Islet of Langerhans (tissue), 1 donor: ENCODE measurements at regions not wholly inside any gene's neighbourhood (a gene's known extent, or its start where the extent isn't known, plus 50 kb on each side); places are given as distances from the start of the nearest gene placed in this dataset.

Source experiments
- FAIRE-seq: peaks from one replicate; lab custom pipeline; 2011; peaks lifted over from hg19 to GRCh38; lab: Jason Lieb, UNC

DNA sequence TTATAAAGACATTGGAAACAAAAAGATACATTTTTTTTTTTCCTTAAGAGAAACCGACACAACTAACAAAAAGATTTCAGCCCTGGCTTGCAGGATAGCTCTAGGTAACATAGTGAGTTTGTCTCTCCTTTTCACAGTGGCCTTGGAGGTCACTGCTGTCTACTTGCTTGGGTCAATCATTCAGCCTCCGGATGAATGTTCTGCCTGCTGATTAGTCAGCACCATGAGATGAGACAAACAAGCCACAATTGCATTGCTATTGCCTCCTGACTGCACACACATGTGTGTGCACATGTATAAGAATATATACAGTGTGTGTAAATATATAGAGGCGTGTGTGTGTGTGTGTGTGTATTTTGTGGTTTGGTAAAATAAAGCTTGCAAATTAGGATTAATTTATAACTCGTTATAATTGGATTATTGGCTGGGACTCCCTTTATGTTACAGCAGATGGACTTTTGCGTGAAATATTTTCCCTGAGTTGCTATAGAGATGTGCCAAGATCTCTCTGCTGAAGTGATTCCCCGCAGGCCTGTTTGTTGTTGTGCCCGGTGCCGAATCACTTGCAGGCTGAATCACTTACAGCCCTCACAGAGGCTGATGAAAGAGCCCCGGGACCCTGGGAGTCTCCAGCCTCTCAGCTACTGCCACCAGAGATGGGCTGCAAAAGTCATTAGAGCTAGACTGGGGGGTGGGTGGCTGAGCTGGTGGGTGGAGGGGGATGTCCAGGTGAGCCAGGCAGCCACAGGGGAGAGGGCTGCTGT is 161.2 kb downstream of the FGF18 start:
- FAIRE-seq: no peak

DNA sequence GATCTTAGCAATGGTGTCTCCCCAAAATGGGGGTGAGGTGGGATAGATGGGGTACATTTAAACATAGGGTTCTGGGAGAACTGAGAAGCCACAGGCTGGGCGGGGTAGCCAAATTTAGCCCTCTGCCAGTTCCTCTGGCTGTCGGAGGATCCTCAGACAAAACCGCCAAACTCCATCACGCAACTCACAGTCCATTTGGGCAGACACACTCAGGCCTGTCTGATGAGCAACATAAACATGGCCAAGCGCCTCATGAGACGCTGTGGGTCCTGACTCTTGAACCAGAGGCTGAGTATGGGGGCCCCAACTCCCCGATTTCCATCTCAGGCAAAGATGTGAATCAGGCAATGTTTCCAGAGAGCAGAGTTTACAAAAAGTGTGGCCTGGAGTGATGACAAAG is 162.3 kb downstream of the FGF18 start:
- FAIRE-seq: no peak

GRCh38 chr5:171582849-171583248 is 163.4 kb downstream of the FGF18 start:
- FAIRE-seq: no peak

DNA sequence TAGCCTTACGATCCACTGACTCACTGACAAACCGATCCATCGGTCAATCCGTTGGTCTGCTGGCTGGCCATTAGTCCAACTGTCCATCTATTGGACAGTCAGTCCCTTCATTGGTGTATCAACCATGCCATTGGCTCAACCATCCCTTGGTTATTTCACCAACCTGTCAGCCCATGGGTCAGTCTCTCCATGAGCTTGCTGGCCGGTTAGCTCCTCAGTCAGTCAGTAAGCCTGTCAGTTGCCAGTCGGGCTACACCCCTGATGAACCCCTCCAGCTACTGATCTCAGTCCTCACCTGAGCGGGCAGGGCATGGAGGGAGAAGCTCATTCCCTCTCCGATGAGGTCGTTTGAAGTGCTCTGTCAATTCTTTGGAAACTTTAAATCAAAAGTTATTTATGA is 166.5 kb downstream of the FGF18 start:
- FAIRE-seq: no peak

GRCh38 chr5:171586436-171586835 is 167.0 kb downstream of the FGF18 start:
- FAIRE-seq: no peak

DNA sequence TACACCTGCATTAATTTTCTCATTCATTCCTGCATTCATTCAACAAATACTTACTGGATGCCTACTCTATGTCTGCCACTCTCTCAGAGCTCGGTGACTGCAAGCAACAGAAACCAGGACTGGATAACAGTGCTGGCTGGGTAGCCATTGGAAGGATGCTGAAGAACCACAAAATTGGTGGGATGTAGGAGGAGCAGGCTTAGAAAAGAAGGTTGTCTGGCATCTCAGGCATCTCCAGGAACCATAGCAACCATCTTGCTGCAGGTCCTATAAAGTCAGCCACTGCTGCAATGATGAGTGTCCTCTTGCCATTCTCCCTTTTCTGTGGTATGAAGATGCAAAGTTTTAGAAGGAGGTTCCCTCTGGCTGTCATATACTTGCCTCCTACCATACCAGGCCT is 168.6 kb downstream of the FGF18 start:
- FAIRE-seq: no peak

DNA sequence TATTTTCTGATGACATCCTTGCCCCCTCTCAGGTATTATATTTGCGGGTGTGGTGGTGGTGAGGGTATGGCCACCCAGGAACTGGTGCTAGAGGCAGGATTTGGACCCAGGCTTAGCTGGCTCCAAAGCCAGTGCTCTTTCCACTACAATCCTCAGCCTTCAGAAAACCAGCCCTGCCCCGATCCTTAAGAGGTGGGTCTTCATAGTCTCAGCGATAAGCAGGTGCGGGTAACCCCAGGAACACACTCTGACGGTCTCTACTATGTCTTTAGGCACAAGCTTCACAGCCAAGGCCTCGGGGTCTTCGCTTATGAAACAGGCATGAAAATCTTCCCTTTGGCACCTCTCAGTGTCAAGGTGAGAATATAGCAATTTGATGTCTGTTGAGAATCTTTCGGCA is 169.3 kb downstream of the FGF18 start:
- no peak for FAIRE-seq

DNA sequence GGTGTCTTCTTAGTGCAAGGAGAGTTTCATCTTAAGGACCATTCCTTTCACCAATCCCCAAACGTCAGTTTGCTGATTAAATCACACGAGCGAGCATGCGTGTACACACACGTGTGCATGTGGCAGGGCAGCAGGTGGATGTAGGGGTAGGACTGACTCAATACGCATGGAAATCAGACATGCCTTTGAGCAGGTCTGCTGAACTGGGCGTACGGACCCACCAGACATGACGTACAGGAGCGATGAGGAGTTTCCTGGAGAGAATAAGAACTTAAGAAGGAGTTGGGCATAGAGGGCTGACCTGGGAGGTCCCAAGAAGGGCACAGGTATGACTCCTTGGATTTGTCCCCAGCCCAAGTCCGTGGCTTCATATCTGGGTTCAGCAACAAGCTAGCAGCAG is 170.0 kb downstream of the FGF18 start:
- FAIRE-seq: no peak

DNA sequence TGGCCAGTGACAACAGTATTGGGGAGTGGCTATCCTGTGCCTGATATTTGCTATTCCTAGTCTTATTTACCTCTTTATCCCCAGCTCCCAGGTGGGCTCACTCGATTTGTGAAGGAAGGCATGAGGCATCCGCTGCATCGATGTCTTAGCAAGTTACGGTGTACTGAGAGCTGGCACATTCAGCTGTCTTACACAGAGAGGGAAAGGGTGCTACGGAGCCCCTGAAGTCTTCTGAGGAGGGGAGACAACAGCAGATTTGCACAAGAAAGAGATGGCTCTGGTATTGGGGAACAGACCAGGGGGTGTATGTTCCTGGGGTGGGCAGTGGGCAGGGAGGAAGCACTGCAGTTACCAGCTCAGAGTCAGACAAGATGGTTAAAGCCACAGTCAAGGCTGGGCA is 172.6 kb downstream of the FGF18 start:
- no peak for FAIRE-seq

- no peak for FAIRE-seq
Measured at GRCh38 chr5:171592736-171593135, 173.3 kb downstream of the FGF18 start.

DNA sequence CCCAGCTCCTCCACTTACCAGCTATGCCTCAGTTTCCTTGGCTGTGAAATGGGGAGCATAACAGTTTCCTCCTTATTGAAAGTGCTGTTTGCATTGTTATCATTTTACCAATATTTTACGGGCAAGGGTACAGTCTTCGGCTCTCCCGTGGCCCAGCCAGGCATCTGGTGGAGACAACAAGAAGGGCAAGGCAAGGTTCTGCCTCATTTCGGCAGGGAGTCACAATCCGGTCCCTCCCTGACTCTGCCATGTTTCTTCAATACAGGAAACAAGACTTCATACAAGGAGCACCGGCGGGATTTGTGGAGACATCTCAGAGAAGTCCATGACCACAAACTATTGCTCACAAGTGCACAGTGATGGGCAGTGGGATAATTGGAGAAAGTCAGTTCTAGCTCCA is 174.0 kb downstream of the FGF18 start:
- no peak for FAIRE-seq

DNA sequence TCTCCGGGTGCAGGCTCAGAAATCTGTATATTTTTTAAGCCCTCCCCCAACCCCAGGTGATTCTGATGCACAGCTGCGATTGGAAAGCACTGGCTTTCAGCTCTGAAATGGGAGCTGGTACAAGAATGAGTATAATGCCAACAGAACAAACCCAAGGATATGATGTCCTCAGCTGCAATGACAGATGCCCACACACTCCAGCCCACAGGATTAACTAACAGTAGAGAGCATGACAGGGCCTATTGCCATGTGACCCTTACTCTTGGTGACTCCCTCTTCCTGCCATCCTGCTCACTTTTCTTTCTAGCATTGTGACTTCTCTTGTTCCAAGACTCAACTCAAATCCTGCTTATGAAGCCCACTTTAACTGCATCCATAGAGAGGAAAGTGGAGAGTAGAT is 174.5 kb downstream of the FGF18 start:
- no peak for FAIRE-seq

GRCh38 chr5:171595401-171595800 is 176.0 kb downstream of the FGF18 start:
- no peak for FAIRE-seq

- no peak for FAIRE-seq
Measured at GRCh38 chr5:171595801-171596231, 176.4 kb downstream of the FGF18 start.

GRCh38 chr5:171596391-171596878 is 177.0 kb downstream of the FGF18 start:
- no peak for FAIRE-seq

DNA sequence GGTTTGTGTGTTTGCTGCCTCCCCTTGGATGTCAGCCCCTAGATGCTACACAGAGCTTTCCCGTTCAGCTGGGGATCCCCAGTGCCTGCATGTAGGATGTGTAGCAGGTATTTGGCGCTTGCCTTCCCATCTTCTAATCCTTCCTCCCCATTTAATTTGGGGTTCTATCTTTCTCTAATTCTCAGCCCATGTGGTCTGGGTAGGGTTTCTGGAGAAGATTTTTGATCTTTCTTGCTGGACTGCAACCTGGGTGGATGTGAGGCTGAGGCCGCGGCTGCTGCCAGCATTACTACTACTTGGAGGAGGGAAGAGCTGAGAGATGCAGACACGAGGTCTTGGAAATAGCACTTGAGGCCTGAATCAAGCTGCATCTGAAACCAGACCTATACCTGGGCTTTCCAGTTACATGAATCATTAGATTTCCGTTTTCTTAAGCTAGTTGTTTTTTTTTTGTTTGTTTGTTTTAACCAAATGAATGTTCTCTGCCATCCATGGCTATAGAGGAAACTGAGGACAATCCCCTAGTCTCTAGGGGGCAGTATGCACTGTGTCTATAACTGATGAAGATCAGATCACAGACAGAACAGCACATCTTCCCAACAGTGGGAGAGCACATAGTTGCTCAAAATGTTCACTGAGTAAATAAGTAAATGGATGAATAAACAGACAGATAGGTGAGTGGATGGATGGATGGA is 178.6 kb downstream of the FGF18 start:
- no peak for FAIRE-seq

DNA sequence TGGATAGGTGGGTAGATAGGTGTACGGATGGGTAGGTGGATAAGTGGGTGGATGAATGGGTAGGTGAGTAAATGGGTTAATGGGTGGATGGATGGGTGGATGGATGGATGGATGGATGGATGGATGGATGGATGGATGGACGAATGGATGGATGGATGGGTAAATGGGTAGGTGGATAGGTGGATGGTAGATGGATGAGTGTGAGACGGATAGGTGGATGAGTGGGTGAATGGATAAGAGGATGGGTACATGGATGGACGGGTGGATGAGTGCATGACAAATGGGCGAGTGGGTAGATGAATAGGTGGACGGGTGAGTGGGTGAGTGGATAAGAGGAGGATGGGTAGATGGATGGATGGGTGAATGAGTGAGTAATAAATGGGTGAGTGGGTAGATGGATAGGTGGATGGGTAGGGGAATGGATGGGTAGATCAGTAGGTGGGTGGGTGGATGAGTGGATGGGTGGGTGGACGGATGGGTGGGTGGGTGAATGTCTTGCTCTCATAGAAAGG is 179.2 kb downstream of the FGF18 start:
- no peak for FAIRE-seq

GRCh38 chr5:171599411-171599810 is 180.0 kb downstream of the FGF18 start:
- FAIRE-seq: no peak

- FAIRE-seq: no peak
Measured at GRCh38 chr5:171599957-171600612, 180.6 kb downstream of the FGF18 start.

DNA sequence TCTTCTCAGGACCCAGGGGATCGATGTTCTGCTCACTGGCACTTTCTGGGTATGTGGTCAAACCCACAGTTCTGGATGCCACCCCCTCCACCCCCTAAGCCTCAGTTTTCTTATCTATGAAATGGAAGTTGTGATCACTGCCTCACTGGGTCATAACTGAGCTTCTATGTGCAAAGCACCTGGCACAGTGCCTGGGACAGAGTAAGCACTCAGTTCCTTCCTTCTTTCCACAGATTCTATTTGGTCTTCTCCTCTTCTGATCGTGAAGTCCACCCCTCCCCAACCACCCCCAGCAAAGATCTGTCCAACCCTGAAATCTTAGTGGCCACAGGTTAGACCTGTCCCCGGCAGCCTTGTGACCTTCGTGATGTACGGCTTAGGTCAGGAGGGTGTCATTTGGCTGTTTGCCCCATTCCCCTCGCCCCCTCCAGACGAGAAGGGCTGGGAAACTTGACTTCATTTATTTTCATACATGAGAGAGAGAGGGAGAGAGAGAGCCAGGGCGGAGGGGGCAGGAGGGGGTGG is 181.4 kb downstream of the FGF18 start:
- FAIRE-seq: no peak

DNA sequence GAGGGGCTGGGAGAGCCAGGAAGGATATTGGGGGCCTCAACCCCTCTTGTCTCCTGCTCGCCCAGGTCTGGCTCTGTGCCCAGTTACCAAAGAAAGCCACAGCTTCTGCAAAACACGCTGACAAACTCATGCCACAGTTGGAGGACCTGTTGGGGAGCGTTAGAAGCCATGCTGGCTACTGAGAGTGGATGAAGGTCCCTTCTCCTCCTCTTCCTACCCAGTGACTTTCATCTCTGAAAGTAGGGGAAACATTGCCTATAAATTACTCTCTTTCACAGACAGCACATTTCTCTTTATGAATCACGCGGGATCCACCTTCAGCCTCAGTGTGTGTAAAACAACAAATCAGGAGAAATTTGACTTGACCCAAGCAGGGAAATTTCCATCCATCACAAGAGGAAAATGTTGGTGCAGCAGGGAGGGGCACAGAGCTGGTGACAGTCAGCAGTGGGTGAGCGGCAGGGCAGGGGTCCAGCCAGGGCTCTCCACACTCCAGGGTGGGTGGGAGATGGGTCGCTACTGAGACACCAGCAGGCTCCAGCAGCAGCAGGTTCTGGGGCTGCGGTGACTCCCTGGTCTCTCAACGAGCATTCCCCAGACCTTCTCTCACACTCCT is 181.9 kb downstream of the FGF18 start:
- no peak for FAIRE-seq

- no peak for FAIRE-seq
Measured at GRCh38 chr5:171603591-171603990, 182.0 kb upstream of the SMIM23 start.
